Fibroblast of gingiva (primary cell): ENCODE measurements at regions not wholly inside any gene's neighbourhood (a gene's known extent, or its start where the extent isn't known, plus 50 kb on each side); places are given as distances from the start of the nearest gene placed in this dataset.

Experiments used
- DNase-seq: peaks from one replicate; pipeline ENCODE4 v3.0.0-alpha.2; 2011; ENCODE audit warnings: low read depth

DNA sequence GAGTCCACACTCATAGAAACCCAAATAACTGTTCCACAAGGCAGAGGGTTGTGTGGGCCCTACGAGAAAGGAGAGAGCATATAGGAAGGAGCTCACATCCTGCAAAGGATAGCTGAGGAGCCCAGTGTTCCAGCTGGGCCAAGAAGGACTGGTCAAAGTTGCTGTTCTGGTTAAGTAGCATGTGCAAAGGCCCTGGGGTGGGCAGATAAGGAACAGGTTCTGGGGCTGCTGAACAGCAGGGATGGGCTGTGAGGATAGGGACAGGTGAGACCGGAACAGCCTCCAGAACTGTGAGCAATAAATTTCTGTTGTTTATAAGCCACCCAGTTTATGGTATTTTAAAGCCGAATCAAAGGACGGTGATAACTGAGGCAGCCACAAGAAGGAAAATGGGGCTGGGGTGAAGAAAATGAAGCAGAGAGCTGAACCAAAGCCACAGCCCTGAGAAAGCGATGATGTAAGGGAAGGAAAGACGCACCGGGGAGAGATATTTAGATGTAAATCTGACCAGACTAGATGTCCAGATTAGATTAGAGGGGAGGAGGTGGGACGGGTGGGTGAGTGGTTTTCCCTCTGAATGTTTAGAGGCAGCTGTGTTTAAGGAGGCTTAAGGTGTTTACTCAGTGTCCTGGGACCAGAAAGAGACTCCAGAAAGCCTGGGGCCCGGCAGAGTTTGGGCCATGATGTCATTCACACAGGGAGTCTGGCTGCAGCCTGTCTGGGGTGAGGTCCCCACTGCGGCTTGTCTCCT is 180.8 kb upstream of the BCOR start:
- DNase-seq, result no peak

DNA sequence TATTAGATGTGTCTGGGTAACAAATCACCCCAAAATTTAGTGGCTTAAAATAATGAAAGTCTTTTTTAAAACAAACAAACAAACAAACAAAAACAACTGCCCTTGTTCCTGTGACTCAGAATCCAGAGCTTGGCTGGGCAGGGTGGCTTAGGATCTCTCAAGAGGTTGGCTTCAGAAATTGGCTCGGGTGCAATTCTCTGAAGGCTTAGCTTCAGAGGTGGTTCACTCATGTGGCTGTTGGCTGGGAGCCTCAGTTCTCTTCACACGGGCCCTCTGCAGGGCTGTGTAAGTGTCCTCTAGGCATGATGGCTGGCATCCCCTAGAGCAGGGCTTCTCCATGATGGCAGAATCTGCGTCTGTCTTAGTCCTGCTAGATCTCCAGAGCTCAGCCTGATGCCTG is 179.9 kb upstream of the BCOR start:
- no peak for DNase-seq

DNA sequence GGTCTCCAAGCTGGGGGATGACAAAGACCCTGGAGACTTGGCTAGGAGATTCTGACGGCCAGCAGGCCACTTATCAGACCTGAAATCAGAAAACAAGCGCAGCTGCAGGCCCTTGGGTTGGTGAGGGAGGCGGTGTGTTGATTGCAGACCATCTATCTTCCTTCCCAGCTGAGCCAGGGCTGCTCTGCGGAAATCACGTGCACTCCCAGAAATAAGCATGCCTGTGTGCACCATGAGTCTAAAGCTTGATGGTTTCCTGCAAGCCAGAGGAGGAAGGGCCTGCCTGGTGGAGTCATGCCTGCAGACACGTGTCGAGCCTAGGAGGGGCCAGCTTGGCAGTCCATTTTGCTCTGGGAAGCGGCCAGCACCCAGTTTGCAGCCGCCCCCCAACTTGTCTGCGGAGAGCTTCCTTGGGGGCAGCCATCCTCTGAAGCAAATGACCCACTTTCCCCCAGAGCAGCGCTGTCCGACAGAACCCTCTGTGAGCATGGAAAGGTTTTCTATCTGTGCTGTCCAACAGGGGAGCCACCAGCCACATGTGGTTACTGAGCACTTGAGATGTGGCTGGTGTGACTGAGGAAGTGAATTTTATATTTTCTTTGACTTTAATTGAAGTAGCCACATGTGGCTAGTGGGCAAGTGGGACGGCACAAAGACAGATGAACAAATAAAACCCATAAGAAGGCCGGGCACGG is 175.7 kb upstream of the BCOR start:
- DNase-seq, result no peak

DNA sequence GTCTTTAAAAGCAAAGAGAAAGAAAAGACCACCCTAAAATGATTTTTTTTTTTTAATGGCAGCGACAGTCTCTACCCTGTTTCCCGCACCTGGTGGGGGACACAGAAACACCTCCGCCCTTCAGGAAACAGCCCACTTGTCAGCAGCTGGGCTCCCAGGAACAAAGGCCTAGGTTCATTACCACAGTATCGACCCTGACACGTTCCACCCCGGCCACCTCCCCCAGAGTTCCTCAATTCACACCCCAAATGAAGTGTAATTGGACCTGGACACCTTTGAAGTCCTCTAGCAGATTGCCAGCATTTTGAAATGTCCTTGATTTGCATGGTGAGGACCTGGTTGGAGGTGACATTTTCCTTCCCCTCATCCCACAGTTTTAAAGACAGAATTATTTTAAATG is 175.0 kb upstream of the BCOR start:
- no peak for DNase-seq

DNA sequence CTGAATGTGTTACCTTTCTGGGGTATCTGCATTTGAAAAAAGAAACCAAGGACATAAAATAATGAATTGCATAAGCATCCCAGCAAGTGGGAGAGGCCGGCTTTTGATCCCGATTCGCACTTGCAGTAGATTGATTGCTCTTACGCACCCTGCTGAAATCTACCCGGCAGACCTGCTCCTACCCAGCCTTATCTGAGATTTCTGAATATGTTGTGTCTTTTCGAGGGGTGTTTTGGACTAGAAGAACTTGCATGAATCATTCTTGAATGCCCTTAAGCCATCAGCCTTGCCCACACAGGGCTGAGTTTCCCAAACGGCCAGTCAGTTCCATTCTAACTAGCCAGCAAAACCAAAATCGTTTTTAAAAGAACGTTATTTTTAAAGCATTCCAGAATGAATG is 174.4 kb upstream of the BCOR start:
- no peak for DNase-seq

DNA sequence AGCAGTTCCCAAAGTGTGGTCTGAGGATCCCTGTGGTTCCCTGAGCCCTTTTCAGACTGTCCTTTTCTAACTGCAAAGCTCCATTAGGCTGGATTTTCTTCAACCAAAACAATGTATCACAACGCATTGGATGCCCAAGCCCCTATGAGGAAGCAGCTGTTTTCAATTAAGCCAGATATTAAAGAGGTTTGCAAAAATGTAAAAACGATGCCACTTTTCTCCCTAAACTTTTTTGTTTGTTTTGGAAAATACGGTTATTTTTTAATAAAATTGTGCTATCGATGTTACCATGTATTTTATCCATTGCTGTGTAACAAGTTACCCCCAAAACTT is 170.4 kb upstream of the BCOR start:
- peak; percentile 42 for DNase-seq

DNA sequence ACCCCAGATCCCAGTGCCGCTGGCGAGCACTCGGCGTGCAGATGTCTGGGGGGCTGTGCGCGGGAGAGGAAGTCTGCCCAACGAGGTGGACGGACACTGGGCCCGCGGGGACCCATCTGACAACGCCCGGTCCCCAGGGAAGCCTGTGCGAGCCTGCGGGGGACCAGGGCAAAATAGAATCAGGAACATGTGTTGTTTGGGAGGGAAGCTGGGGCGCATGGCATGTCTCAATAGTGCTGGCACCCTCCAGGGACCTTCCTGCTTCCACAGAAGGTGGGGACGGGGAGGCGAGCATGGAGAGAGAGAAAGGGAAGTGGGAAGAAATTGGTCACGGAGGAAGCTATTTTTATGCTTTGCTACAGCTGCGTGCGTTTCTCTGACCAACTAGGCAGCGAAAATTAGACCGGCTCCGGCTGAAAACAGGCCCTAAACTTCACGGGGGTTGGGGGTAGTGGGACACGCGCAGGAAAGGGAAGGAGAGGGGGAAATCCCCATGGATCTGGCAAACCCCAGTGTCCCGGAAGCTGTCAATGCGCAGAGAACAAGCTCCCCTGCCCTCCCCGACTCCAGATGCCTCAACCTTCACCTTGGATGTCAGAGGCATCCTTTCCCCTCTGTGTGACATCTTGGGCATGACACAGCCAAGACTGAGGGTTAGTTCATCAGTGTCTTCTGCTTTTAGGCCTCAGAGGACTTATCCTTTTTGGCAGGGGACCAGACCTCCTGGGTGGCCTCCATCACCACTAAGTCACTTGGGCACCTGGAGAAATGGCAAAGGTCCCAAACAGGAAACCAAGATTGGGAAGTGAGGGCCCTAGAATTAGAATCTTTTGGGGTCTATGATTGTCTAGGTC is 169.8 kb upstream of the BCOR start:
- no peak for DNase-seq

DNA sequence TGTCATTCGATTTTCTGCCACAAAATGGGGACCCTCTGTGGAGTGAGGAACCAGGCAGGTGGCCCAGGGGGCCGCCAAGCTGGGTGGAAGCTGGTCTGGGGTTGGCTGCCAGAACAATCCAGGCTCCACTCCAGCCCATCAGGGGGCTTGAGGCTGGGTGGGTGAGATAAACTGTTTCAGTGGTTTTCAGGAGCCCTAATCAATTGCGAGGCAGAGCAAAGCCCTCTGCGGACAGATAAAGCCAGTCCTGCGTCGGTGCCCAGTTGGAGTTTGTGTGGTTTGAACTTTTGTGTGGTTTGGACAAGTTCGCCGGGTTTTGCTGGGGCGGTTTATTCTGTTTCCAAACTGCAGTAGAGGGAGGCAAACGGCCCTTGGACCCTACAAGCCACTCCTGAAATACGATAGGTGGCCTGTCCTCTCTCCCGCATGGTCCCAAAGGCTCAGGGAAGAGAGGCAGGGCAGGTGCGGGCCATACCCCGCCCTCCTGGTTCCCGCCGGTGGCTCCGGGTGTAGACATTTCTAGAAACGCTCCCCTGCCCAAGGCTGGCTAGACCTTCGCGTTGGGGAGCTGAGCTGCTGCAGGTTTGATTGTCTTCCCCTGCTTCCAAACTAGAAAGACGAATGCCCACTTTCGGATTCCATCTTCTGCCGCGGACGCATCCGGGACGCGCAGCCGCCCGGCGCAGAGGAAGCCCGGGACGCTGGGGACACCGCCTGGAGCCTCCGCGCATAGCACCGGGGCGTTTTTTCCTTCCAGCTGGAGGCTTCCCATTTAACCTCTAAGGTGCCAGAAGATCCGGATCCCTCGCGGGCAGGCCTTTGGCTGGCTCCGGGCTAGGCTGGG is 169.0 kb upstream of the BCOR start:
- DNase-seq, result peak; percentile 61

DNA sequence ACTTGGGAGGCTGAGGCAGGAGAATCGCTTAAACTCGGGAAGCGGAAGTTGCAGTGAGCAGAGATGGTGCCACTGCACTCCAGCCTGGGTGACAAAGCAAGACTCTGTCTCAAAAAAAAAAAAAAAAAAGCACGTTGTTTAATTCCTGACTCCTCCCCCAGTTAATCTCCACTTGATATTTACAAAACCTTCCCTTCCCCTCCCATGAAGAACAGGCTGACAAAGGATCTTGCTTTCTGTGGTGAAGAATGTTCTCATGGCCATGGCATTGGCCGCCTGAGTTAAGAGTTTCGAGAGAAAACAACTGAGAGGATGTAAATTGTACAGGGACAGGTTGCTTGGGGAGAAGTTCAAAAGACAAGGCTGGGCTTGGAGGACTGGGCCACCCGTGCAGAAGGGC is 168.2 kb upstream of the BCOR start:
- no peak for DNase-seq

DNA sequence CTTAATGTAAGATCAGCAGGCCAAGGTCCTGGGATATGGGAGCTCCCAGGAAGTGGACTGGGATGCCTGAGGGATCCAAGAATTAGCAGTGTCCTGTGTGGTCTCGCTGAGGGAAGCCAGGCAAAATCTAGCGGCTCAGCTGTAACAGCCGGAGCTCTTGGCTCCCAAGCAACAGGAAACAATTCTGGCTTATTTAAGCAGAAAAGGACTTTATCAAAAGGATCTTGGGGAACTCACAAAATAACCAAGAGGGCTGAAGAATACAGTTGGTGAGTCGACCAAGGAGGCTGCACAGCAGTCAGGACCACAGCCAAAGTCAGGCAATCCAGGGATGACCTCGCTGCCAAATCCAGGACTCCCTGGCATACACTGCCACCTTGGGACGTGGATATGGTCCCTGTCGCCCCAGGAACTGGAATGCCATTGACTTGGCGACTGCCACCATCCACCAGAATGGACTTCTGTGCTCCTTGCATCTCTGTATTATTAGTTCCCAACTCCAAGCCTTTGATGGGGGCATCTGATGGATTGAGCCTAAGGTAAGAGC is 165.3 kb upstream of the BCOR start:
- DNase-seq, result no peak

DNA sequence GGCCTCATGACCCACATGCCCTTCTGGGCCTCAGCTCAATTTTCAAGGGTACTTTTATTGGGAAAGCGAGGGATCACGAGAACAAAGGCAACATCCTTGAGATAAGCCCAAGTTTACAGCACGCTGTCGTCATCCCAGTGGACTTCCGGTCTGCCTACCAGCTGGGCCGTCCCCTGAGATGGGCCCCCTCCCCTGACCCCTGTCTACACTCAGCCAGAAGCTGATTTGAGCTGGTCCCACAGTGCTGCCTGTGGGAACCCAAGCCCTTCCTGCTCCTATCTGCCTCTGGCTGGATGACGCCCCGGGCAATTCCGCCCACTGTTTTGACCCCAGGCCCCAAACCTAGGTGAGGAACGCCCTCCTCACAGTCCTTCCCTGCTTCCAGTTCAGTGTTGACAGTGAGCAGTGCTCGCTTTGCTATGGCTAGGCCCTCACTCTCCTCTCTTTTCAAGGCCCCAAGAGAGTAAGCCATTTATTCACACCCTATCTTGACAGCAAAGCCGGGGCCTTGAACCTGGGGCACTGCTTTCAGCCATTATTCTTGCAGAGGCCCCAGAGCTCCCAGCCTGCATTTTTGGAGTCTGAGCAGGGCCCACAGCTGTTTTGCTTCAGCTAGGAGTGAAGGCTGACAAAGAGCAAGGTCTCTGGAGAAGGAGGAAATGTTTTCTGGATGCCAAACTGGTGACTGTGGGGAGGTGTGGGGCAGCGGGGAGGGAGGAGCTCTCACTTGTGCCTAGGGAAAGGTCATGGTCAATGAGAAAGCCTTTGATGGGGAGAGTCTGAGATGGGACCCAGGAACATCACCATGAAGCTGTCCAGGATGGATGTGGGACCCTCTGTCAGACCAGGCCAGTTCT is 164.6 kb upstream of the BCOR start:
- peak; percentile 8 for DNase-seq

DNA sequence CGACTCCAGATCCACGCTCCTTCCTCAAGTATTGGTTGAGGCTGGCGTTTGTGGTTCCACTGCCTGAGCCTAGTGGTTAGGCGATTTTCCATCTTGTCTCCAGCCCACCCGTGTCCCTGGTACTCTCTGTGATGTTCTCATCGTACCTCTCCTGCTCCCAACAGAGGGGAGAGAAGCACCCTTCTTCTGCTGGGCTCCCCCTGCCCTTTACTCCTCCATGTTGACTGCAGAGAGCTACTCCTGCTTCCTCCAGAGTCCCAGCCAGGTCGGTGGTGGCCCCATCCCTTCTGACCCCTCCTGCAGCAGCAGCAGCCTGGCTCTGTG is 164.0 kb upstream of the BCOR start:
- DNase-seq, result no peak

DNA sequence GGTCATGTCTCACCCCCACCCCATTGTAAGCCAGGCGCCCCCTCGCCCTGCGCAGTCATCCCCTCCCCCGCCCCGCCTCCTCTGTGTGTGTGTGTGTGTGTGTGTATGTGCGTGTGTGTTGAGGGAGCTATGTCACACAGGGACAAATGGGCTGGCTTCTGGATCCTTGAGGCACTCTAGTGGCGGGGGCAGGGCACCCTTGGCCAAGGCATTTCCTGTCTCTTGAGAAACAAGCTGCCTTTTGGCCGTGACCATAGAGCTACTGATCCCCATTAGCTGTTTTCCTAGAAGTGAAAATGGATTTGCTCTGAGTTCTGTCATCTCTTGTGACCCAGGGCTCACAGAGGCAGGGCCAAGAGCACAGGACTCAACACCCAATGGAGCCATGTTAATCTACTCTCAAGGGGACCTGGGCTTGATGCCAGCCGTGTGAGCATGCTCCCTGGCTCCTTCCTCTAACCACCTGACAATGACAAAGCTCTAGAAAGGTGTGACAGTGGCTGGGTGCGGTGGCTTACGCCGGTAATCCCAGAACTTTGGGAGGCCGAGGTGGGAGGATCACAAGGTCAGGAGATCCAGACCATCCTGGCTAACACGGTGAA is 162.5 kb upstream of the BCOR start:
- DNase-seq, result peak; percentile 12

DNA sequence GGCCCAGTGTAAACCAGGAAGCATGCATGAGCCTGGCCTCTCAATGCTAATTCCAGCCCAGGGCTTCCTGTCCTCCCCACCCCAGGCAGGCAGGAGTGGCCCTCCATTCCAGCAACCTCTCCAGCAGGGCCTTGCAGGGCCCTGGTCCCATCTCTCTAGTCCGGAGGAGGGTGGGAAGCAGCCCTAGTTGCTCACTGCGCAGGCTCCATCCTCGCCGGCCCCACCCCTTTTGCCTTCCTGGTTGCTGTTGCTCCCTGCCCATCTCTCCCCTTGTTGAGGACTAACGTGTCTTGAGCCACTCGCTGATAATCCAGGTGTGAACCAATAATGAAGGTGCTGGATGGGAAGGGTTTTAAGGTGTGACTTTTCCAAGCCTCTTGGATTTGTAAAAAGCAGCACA is 161.2 kb upstream of the BCOR start:
- no peak for DNase-seq

DNA sequence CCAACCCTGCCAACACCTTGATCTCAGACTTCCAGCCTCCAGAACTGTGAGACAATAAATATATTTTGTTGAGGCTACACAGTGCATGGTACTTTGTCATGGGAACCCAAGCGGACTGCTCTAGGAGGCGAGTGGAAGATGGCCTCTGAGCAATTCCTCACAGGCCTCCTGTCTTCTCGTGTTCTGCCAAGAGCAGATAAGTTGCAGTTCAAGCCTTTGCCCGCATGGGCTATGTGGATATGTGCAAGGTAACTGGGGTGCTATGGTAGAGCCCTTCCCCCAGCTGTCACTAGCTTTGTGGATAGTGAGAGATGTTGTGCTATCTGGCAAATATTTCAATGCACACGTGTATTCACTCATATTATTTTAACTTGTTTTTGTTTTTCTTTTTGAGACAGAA is 156.0 kb upstream of the BCOR start:
- no peak for DNase-seq

DNA sequence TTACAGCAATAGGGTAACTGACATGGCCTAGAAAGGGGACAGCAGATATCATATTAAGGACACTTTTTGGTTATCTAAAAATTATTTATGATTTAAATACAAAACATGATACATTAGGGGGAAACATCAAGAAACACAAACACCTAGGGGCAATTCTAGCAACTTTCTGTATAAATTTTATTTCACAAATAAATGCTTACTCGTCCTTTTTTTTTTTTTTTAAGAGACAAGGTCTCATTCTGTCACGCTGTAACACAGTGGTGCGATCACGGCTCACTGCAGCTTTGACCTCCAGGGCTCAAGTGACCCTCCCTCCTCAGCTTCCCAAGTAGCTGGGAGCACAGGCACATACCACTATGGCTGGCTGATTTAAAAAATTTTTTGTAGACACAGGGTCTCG is 151.8 kb upstream of the BCOR start:
- no peak for DNase-seq

DNA sequence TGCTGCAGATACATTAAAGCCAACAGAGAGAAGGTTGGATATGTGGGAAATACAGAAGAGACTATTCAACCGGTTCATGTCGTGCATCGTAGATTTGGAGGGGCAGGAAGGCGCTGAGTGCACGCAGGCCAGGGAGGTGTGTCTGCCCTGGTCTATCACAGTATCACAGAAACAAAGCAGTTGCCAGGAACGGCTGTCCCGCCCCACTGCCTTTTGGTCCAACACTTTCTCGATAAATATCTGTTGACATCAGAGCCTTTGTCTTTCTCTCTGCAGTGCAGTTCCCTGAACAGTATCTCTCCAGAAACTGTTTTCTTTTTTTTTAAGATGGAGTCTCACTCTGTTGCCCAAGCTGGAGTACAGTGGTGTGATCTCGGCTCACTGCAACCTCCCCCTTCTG is 151.1 kb upstream of the BCOR start:
- DNase-seq, result no peak

DNA sequence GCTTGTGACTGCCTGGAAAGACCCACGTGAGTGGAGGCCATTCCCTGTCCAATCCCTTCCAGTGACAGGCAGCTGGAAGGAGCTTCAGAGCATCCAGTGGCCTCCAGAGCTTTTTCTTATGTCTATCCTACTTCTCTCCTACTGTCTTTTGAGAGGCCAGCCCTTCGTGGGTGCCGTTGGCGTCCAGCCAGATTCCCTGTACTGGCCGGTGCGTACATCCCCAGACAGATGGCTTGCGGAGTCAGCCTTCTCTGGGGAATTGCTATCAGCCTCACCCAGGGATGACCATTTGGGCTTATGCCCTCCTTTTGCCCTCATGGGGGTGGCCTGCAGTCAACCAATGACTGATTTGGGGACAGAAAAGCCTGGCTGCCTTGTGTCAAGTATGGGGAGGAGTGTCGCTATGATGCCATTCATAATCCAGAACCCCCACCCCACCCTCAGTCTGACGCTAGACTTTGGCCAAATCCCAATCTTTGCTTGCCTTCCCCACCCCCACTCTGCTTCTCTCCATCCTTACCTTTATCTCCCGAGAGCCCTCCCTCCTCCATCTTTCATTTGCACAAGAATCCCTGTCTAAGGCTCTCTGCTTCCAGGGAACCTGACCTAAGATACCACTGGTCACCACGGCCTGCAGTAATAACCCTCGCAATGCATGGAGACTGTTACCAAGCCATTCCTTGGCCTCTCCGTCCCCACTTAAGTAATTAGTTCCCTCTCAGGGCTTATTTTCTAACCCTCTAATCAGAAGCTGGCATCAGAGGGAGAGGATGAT is 150.3 kb upstream of the BCOR start:
- no peak for DNase-seq

DNA sequence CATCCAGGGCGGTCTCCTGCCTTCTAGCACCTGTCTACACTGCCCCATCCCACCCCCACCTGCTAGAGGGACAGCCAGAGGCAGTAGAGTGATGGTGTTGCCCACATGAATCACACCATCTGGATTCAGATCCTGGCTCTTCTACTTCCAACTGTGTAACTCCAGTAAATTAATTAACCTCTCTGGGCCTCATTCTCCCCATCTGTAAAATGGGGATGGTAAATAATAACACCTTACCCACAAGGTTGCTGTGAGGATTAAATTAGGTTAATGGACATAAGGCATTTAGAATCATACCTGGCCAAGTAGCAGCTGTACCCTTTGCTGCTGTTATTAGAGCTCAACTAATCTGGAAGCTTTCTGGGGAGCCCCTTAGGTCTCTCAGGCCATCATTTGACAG is 149.6 kb upstream of the BCOR start:
- no peak for DNase-seq

DNA sequence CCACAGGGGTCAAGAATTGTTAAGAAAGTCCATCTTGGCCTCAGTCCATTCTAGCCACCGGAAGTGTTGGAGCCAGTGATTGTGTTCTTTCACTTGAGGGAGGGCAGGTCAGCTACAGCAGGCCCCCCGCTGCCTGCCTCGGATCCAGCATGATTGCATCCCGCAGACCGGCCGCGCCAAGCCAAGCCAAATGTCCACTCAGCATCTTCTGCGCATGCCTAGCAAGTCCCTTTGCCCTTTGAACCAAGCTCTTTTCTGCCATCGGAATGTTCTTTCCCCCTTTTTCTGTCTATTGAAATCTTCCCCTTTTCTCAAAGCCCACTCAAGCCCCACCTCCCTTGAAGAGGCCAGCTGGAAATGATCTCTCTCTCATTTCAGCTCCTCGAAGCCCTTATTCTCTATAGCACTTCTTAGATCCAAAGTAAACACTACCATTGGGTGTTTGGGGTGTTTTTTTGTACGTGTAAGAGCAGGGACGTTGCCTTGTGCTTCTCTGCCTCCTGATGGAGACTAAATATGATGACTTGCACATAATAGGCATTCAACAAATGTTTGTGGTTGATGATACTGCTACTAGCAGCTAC is 147.8 kb upstream of the BCOR start:
- peak; percentile 1 for DNase-seq
